GM19397 (cell line): ENCODE measurements at regions not wholly inside any gene's neighbourhood (a gene's known extent, or its start where the extent isn't known, plus 50 kb on each side); places are given as distances from the start of the nearest gene placed in this dataset.

Source experiments
- ATAC-seq: cut with Tn5 transposase; IDR thresholded peaks from one replicate; pipeline ENCODE4 v1.9.1; 2021; ENCODE audit warnings: mild to moderate bottlenecking, moderate library complexity; ENCODE audit not compliant: unreplicated experiment

GRCh38 chr2:217329023-217329431, 469.2 kb upstream of the TNP1 start:
- ATAC-seq, result no peak

DNA sequence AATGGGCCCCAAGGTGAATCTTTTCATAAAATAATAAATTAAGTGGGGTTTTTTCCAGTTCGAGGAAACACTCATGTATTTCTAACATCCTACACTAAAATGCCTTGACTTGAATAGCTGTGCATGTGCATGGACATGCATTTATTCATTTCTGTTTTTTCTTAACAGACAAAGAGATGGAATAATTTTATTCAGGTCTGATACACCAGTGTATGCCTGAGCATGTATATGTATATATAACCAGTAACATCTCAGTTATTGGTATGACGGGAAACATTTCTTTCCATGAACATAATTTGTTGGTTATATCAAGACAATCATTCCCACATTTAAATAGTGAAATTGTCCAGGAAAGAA, 468.7 kb upstream of the TNP1 start:
- no peak for ATAC-seq

DNA sequence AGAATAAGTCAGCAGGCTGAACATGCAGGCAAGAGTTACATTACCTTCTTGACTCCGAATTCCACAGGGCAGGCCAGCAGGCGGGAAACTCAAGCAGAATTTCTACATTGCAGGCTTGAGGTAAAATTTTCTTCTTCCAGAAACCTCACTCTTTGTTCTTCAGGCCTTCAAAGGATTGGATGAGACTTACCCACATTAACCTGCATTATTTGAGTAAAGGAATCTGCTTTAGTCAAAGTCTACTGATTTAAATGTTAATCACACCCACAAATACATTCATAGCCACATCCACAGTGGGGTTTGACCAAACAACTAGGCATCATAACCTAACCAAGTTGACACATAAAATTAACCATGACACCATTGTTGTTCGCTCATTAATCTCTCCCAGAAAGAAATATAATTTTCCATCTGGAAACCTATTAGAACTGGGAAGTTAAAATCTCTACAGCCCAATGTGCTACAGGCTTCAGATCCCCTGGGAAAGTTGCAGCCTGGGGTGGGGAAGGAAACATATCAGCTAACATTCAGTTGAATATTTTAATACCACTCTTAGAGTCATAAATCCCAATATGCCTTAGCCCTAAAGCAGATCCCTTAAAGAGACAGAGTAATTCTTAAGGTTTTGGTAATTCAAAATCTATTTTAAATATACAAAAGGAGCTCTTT, 468.2 kb upstream of the TNP1 start:
- ATAC-seq, result no peak

- ATAC-seq, result no peak
Observed at GRCh38 chr2:217326238-217327022, 466.6 kb upstream of the TNP1 start.

GRCh38 chr2:217325816-217326215, 466.0 kb upstream of the TNP1 start:
- ATAC-seq, result no peak

- ATAC-seq, result no peak
Observed at GRCh38 chr2:217325251-217325650, 465.4 kb upstream of the TNP1 start.

DNA sequence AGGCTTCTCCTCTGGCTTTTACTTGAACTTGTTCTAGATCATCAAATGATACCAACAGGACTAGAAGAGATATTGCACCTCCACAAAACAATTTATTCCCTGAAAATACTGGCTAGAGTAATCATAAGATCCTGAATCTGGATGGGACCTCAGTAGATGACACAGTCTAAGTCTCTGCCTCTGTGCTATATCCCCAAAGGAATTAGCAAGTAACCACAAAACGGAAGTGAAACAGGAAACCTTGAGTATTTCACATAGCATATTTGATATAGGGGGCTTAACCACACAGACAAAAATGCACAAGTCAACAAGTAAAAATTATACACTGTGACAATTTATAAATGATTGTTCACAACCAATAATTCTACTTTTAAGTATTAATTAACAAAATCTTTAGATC, 456.9 kb upstream of the TNP1 start:
- ATAC-seq, result peak; percentile 87

DNA sequence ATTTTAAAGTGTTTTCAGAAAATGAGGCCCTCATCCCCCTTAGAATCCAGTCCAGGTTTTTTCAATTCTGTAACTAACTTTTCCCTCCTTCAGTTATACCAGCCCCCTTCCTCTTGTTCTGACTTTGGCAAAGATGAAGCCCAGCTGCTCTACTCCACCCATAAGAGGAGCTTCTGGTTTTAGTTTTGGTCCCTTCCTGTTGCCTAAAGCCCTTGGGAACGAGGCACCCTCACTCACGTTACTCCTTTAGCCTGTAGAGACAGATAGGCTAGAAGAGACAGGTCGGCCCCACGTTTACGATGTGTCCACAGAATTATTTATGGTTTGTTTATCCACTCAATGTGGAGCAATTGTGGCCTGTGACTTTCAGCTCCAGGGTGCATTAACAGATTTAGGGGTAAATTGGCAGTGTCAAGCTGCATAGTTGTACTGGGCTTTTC, 454.2 kb upstream of the TNP1 start:
- ATAC-seq, result no peak

- no peak for ATAC-seq
Observed at GRCh38 chr2:217313386-217313785, 453.5 kb upstream of the TNP1 start.

DNA sequence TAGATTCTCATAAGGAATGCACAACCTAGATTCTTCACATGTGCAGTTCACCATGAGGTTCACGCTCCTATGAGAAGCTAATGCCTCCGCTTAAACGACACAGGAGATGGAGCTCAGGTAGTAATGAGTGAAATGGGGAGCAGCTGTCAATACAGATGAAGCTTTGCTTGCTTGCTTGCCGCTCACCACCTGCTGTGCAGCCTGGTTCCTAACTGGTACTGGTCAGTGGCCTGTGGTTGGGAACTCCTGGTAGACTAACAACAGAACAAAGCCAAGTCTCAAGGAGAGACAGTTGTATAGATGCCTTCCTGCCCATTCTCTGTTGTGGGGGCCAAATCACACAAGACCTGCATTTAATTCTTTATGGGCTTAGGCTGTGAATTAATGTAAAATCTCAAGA, 449.2 kb upstream of the TNP1 start:
- no peak for ATAC-seq

GRCh38 chr2:217307023-217307422, 447.2 kb upstream of the TNP1 start:
- ATAC-seq, result no peak

DNA sequence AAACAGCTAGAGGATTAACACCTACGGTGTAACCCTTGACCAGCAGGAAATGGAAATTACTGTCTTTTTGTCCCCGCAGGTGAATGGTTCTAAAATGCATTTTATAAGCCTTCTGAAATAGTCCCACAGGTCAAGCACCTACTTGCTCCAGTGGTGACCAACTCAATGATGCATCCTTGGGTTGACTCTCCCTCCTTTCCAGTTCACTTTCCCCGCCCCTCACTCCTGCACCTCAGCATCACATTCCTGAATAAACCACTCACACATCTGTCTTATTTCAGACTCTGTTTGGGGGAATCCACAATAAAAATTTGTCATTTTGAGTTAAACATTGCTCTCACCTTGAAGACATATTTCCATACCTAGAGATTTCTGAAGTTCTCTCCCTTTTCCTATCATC, 446.0 kb upstream of the TNP1 start:
- ATAC-seq, result no peak

GRCh38 chr2:217304582-217304981, 444.7 kb upstream of the TNP1 start:
- ATAC-seq, result no peak

DNA sequence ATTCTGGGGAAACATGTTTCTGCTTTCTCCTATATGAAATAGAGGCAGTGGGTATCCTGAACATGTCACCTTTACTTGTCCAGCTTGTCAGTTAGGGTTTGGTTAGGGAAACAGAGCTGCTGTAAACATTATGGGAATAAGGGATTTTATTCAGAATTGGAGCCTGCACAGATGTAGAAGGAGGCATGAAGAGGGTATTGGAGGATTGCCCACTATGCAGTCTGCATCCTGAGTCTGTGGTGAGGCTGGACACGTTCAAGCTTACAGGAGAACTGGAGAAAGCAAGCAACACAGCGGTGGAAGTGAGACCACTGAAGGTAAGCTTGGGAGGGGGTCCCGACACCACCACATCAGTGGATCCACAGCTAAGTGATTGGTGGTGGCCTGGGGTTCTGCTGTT, 443.0 kb upstream of the TNP1 start:
- ATAC-seq, result no peak

GRCh38 chr2:217301142-217301925, 441.5 kb upstream of the TNP1 start:
- no peak for ATAC-seq

DNA sequence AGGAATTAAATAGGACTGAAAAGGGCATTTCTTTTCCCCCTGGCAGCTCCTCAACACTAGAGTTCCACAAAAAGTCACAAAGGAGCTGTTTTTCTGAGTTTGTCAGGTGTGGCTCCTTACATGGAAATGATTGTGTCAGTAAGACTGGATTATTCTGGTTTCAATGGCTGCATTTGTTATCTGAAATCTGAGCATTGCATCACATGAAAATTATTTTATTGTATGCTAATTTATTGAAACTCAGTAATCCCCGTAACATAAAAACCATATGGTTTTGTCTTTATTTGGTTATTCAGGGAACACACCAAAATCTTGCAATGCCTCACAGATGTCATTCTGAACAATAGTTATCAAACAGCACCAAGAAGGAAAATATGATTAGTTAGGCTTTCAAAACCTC, 439.7 kb upstream of the TNP1 start:
- no peak for ATAC-seq

DNA sequence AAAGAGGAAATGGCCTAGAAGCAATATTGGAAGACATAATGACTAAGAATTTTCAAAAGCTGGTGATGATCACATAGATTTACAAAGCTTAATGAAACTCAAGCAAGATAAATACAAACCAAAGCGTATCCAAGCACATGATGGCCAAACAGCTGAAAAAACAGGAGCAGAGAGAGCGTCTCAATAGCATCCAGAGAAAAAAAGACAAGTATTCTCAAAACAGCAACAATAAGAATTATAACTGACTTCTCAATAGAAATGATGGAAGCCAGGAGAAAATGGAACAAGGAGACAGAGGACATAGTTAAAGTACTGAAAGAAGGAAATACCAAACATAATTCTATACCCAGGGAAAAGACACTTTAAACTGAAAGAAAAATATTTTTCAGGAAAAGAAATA, 437.2 kb upstream of the TNP1 start:
- no peak for ATAC-seq

- no peak for ATAC-seq
Observed at GRCh38 chr2:217294818-217295217, 435.0 kb upstream of the TNP1 start.

DNA sequence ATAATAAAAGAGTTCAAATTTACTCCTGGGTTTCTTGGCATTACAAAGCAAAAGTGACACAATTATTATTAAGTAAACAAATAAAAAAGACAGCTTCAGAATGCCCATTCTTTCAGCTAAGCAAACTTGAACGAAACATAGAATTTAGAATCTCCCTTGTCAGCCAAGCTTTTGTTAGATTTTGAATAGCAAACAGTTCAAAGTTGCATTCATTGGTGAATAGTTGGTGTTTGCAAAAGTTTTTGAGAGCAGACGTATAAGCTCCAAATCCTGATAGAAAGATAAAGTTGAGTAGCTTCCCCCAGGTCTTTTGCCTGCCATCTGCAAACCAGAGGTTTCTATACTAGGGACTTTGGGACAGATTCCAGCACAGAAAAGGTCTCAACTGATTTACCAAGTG, 434.3 kb upstream of the TNP1 start:
- no peak for ATAC-seq

GRCh38 chr2:217293607-217294006, 433.7 kb upstream of the TNP1 start:
- no peak for ATAC-seq

- no peak for ATAC-seq
Observed at GRCh38 chr2:217293046-217293445, 433.2 kb upstream of the TNP1 start.

DNA sequence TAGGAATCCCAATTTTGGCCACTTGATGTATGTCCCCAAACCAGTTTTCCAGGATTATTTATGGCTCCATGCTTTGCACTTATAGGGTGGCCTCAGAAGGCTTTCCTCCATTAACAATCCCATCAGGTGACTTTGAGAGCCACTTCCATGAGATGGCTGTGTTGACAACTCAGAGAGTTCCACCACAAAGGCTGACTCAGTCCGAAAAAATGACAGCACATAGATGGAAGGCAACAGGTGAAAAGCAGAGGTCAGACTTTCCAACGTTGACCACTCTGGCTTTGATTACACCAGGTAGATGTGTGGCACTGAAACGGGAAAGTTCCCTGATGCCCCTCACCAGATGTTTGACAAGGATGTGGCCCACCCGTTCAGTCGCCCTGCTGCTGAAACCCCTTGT, 431.4 kb upstream of the TNP1 start:
- ATAC-seq, result no peak
